HG03175 (cell line): ENCODE measurements at regions not wholly inside any gene's neighbourhood (a gene's known extent, or its start where the extent isn't known, plus 50 kb on each side); places are given as distances from the start of the nearest gene placed in this dataset.

ENCODE experiments used
- ATAC-seq: cut with Tn5 transposase; IDR thresholded peaks from one replicate; pipeline ENCODE4 v1.9.1; 2021; ENCODE audit warnings: mild to moderate bottlenecking, moderate library complexity; ENCODE audit not compliant: unreplicated experiment

DNA sequence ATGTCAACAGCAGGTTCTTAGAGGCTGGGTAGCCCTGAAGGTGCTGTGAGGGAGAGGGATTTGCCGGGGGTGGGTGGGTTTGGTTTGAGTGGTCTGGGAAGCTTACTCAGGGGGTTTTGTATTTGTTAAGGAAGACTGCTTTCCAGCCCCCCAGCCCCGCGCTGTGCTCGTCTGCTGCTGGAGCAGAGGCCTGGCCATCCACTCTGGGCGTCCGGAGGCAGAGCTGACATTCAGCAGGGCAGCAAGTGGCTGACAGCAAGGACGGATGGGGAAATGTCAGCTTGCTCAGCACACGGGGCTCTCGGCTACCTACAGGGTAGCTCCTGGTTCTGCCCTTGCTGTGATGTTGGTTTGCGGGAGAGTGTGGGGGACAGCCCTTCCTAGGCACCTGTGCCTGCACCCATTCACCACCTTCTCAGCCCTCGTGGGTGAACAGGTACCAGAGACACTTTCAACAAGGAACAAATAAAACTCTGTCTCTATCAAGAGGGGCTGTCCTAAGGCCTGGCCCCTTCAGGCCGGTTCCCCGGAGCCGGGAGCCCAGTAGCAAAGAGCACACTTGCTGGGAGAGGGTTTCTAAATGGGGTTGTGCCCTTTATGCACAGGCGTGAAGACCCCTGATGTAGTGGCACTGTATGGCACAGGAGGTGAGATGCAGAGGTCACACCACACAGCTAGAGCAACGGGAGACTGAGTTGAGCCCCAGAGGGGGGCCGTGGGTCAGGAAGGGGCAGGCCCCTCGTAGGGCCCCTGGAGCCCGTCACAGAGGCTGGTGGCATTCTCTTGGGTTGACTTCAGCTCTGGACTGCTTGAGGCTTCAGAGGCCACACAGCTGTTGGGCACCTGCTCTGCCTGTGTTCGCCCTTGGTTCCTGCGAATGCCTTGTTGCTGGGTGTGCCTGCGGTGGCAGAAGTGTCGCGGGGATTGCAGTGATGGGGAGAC is 72.2 kb upstream of the SHH start:
- no peak for ATAC-seq

DNA sequence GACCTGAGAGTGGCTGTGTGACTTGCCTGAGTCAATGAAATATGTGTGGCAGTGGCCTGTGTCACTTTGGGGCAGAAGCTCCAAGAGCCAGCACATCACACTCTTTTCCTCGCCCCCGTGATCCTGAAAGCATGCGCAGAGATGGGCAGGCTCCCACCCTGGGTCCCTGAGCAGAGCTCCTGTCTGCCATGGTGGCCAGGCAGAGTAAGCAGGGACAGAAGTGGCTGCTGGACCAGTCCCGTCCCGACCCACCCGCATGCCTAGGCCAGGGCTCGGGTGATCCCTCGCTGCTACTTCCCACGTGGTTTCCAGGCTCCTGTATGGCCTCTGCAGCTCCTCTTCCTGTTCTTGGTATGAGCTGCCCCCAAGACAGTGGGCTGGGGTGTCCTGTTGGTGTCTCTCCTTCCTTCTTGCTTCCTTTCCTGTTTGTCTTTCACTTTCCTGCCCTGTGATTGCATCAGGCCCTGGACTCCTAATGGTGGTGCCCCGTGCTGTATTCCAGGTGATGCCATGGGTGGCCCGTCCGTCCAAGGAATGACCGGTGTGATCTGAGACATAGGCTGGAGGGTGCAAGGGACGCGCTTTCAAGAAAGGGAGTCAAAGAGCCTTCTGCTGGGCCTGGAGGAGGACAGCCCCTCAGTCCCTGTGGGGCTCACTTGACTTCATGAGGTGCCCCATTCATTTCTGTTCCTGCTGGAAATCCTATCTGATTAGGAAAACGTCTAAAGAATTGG is 71.4 kb upstream of the SHH start:
- no peak for ATAC-seq

DNA sequence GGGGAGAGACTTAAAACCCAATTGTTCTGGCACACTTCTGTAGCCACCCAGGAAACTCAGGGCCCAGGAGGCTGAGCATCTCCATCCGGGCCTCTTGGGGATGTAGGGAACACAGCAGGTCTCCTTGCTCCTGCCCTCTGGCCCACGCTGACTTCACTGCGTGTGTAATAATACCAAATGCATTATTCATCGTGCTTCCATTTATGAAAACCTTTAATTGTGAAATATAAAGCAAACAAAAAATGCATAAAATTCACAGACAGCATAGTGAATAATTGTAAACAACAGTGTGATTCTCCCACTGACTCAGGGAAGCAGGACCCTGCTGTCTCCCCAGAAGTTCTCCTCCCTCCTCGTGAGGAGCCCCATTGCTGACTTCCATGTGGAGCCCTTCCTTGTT is 70.3 kb upstream of the SHH start:
- ATAC-seq, result no peak

DNA sequence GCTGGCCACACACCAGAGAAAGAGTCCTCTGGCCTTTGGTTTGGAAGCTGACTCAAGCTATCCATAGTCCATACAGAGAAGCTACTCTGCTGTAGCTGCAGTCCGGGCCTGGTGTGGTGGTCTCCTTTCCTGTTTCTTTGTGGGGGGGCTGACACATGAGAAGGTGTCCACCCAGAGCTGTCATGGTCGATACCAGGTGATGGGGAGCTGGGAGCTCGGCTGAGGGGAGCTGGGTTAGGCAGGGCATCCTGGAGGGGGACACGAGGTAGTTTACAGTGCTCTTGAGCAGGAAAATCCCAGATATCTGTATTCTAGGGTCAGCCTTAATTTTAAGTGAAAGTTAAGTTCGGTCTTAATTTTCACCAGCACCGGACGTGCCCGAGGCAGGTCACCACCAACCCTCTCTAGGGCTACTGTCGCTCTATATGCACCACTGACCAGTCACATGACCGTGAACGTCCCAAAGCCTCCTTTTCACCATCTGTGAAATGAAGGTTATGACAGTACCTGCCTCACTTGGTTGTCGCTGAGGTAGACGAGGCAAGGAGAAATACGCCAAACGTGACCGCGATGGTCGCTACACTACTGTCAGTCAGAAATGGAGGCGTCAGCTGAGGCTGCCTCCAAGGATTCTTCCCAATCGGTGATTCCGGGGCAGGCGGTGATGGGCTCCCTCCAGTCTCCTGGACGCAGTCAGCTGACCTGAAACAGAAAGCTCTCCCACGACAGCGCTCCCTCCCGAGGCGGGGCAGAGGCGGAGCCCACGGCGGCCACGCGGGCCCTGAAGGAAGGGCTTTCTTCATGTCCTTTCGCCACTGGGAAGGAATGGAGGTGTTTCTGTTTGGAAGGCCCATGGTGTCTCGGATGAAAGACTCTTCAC is 69.4 kb upstream of the SHH start:
- no peak for ATAC-seq

DNA sequence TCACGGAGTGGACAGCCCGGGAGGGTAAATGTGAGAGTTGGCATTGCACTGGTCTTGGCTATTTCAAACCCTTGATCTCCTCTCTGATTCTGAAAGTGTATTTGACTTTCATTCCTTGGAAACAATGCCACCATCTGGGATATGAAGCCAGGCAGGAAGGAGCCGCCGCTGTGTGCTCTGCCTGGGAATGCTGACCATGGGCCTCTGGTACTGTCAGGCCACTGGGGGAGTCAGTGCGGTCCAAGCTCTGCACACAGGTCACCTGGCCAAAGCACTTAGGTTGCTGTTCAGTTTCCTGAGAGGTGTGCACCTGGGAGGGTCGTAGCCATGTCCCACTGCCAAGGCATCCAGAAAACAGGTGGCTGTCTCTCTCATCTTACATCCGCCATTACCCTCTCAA is 68.5 kb upstream of the SHH start:
- ATAC-seq, result no peak

DNA sequence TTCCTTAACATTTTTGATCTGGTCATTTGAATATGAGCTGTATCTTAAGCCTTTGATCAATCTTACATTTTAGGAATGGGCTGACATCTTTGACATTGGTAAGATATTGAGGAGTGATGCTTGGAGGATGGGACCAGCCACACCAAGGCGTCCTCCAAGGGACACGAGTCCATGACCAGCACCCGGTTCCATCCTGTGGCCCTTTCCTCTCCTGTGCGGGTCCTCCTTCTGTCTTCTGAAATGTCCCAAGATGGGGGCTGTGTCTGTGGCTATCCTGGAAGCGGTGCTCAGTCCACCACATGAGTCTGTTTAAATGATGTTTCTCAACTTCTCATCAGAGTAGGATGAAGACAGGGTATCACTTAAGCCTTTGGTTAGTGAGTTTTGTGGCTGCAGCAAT is 67.3 kb upstream of the SHH start:
- no peak for ATAC-seq

DNA sequence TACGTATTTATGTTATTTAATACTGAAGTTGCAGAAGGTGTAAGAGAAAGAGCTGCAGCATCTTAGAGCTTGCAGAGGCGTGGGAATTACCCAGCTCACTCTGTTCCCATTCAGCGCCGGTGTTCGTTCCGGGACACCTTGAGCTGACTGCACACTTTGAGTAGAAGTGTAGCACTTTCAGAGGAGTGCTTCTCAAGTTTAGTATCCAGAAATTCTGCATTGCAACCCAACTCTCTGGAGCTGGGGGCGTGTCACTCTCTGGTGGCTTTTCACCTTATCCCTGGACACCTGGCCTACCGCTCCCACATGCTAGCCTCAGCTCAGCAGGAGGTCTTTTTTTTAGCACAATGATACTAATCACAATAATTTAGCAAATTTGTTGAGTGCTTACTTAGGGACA is 66.4 kb upstream of the SHH start:
- ATAC-seq, result no peak

DNA sequence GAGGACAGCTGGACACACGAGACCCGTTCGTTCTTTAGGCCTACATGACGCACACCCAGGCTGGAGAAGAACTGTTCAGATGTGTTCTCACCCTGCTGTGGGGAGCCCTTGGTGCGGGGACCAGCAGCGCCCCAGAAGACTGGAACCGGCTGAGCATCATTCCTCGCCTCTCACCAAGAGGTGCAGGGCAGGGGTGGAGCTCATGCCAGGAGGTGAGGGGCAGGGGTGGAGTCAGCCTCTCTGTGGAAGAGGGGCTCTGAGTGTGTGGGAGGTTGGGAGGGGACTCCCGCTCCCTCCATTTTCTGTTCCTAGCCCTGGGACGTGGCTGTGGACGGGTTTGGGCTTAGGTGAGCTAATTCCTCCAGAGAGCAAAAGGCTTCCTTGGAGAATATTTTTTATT is 66.0 kb upstream of the SHH start:
- ATAC-seq, result no peak

DNA sequence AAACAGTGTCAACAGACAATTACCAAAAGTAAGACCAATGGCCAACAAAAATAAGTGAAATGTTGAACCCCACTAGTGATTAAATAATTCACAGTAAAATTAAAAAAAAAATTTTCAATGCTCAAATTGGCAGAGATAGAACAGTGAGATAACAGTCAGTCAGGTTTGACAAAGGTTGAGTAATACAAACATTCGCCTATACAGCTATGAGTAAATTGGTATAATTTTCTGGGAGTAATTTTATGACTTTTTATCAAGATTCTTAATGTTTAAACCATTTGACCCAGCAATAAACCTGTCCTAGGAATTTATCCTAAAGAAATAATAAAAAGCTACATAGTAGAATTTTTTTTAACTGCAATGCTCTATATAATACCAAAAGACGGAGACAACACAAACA is 64.9 kb upstream of the SHH start:
- ATAC-seq, result no peak

DNA sequence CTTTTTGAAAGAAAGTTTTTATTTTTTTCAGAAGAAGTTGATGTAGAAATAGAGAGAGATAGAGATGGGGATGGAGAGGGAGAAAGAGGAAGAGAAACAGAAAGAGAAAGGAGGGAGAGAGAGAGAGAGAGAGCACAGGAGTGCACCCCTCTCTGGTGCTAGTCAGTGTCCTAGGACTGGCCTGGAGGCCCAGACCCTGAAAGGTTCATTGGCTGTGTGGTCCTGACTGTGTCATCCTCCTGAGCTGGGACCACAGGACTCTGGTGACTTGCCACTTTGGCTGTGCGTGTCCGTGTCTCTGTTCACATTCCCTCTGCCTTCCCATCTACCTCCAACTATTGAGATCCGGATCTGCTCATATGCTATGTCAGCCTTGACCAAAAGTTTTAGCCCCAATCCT is 62.1 kb upstream of the SHH start:
- ATAC-seq, result no peak

DNA sequence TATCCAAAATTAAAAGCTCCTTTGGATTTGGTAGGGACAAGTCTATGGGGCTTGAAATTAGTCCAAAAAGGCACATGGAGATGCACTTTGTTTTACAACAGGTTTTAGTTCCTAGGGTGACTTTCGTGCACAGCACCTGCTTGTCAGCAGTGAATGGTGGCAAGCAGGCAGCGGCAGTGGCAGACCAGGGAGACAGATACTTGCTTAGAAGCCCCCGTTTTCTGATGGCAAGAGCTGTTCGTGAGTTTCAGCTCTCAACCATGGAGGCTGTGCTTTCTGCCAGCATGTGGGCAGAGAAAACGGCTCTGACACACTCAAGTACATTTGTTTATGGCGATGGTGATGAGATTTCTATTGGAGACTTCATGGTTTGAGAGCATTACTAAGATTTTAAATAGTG is 61.7 kb upstream of the SHH start:
- ATAC-seq, result no peak

DNA sequence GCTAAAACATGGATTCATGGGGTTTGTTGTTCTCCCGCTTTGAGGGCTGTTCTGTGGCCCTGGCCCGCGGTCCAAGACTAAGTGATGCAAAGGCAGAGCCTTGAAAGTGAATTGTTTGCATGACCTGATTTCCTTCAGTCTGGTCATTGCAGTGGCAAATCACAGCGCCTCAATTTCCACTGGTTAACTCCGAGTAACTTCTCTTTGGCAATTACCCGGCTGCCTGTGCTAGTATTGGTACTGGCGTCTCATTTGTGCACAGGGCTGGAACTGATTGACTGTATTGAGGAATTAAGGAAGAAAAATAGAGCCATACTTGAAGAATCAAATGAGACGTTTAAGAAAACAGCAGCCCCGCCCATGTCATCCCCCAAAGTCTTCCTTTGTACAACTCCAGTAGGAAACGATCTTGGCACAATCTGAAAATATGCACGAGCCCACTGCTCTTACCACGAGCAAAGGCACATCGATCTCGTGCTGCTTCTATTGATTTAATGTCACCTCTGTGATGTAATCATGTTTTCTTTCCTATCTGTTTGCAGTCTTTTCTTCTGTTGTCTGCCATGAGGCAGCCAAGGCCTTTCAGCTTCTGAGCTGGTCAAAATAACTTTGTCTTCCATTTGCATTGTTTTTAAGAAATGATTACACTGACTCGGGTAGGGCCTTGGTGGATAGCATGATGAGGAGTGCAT is 60.6 kb upstream of the SHH start:
- ATAC-seq, result no peak

DNA sequence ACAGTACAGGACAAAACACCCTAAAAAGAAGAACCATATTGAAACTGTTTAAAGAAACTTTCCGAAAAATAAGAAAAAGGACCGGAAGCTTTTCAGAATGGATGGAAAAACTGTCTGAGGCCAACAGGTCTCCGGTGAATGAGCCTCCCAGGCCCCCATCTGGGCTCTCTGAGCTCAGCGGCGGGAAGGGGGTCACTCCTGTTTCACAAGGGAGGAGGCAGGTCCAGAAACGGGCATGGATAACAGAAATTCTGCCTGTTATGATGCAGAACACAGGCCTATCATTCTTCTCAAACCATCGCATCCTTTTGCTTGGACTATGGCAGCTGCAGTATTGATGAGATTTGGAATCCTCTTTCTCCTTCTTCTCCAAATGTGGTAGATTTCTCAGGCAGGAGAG is 58.9 kb upstream of the SHH start:
- ATAC-seq, result no peak

DNA sequence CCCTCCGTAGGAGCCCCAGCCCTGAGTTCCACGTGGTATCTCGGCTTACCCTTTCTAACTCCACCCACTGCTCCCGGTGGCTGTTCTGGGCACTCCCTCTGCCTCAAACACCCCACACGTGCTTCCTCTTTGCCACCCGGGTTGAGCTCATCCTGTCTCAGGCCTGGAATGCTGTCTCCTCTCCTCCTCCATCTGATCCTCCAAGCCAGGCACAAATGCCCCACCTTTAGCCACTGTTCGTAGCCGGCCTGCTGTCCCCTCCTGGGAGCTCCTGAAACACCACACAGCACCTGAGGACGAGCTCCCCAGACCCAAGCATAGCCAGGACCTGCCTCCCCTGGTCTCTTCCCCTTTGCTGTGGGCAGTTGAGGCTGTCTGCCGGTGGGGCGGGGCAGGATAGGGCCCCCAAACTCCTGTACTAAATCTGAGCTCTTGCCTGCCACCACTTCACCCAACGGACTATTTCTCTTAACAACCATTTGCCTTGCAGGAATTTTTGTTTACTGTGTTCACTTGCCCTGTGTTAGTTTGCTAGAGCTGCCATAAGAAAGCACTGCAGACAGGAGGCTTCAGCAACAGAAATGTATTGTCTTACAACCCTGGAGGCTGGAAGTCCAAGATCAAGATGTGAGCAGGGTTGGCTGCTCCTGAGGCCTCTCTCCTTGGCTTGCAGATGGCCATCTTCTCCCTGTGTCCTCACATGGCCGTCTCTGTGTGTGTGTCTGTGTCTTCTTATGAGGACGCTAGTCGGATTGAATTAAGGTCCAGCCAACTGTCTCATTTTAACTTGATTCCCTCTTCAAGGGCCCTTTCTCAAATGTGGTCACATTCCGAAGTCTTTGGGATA is 58.3 kb upstream of the SHH start:
- ATAC-seq, result no peak

DNA sequence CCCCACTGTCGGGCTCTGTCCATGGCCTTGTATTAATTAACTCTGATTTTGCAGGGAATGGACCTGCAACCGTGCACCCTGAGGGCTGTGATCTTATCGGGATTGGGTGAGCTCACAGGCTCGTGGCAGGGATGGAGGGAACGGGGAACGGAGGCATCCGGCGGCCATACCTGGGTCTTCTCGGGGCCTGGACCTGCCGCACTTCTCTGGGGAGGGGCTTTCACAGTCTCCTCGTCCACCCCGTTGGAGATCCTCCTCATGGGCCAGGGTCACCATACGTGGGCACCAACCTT is 57.5 kb upstream of the SHH start:
- no peak for ATAC-seq

DNA sequence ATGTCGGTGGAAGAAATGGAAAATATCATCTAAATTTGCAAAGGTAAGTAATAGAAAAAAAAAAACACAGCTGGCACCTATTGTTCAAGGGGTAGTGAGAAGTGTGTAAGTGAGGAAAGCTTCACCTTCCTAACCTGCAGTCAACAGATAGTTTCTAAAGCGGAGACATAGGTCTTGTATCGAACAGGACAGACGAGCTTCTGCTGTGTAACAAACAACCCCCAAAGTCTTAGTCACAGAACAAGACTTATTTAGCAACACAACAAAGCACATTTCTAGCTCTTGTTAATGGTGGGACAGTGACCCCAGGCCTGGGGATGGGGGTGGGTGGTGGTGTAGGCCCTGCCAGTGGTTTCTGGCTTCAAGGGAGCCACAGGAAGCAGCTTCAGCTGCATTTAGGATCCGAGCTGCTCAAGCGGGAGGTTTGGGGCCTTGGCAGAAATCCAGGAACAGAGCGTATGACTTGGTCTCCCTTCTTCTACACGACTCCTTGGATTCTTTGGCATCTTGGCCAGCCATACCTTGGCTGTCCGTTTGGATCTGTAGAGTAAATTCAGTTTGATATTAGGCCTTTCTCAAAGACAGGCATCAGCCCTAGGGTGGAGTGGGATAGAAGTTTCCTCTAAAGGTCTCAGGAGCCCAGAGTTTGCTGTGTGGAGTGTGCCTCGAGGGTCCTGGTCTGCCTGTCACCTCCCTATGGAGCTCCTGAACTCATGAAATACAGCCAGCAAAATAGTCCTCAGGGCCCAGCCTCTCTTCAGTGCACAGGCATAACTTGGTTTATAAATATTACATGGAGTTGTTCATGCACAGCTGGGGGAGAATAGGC is 56.9 kb upstream of the SHH start:
- no peak for ATAC-seq

DNA sequence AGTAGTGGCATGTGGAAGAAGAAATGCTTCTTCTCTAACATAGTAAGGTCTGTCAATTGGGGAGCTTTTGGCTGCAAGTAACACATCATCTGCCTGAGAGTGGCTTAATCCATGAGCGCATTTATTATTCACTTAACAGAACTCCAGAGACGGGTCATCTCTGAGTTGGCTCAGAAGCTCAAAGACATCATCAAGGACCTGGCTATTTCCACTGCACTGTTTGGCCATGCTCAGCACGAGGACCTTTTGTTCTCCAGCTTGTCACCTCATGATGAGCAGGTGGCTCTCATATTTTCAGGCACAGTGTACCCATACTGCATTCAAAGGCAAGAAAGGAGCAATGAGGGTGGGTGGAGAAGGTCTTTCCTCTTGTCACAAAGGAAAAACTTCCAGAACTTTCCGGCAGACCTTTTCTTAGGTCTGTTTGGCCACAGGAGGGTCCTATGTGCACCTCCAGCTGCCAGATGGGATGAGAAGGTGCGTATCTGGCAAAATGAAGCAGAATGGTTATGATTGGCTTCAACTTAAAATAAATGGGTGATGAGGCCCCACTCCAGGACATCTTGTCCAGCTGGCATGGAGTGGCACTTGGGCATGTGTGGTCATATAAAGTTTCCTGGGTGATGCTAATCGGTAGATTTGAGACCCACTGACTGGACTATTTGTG is 55.6 kb upstream of the SHH start:
- no peak for ATAC-seq

DNA sequence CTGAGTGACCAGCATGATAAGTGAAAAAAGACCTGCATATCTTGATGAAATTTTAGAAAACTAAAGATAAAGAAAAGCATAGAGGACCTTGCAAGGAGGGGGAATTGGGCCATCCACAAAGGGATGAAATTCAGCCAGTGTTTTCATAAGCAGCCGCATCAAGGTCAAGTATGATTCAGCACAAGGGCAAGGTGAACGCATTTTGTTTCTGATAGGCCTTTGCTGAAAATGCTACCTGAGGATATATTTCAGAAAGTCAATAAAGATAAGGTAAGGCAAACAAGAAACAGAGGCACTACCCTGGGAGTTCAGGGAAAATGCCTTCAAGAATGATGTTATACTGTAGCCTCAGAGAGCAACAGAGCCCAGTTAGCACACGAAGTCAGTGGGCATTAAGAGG is 55.0 kb upstream of the SHH start:
- ATAC-seq, result no peak
